WTC11 (cell line): ENCODE measurements at regions not wholly inside any gene's neighbourhood (a gene's known extent, or its start where the extent isn't known, plus 50 kb on each side); places are given as distances from the start of the nearest gene placed in this dataset.

ENCODE experiments used
- ATAC-seq: fragments of 200-7000 bp; cut with Tn5 transposase; 2 replicates; pipeline ENCODE4 v1.10.0; 2021; ENCODE audit warnings: mild to moderate bottlenecking, moderate library complexity
- CTCF ChIA-PET: fragments of 300-600 bp; sonication (Branson Sonifier 250); formaldehyde crosslinking; loops from one replicate; lab custom pipeline; 2021; ENCODE audit warnings: antibody characterized with exemption; lab: Charles Lee
- POLR2A ChIA-PET: fragments of 350-600 bp; sonication (Branson Sonifier 250); formaldehyde crosslinking; loops from one replicate; lab custom pipeline; 2021; ENCODE audit warnings: antibody characterized with exemption; lab: Charles Lee
- DNase-seq: peaks from one replicate; pipeline ENCODE4 v3.0.0; 2021; ENCODE audit warnings: low spot score
- H3K27ac Mint-ChIP-seq: 2 replicates; pipeline ENCODE4 v1.8.0; 2021; ENCODE audit warnings: mixed read lengths
- H3K27me3 Mint-ChIP-seq: 2 replicates; pipeline ENCODE4 v1.8.0; 2021; ENCODE audit warnings: low read depth, mild to moderate bottlenecking, moderate library complexity, mixed read lengths
- H3K36me3 Mint-ChIP-seq: 2 replicates; pipeline ENCODE4 v1.8.0; 2021; ENCODE audit warnings: mixed read lengths
- H3K4me1 Mint-ChIP-seq: 2 replicates; pipeline ENCODE4 v1.8.0; 2022; ENCODE audit warnings: mixed read lengths
- H3K4me3 Mint-ChIP-seq: 2 replicates; pipeline ENCODE4 v1.8.0; 2021; ENCODE audit warnings: mild to moderate bottlenecking, moderate library complexity, mixed read lengths
- H3K9me3 Mint-ChIP-seq: 2 replicates; pipeline ENCODE4 v1.8.0; 2021; ENCODE audit warnings: mixed read lengths
- AFF4 ChIP-seq: sonication (generic); formaldehyde crosslinking; IDR thresholded peaks from 2 replicates; pipeline ENCODE4 v1.8.1; 2023; ENCODE audit warnings: mild to moderate bottlenecking, missing genetic modification reagents, borderline replicate concordance
- AR ChIP-seq: fragments of 250-450 bp; sonication (Bioruptor Pico); IDR thresholded peaks from 2 replicates; pipeline ENCODE4 v1.9.0; 2021; ENCODE audit warnings: mild to moderate bottlenecking
- ATF2 ChIP-seq: sonication (generic); formaldehyde crosslinking; IDR thresholded peaks from 2 replicates; pipeline ENCODE4 v1.8.1; 2022; ENCODE audit warnings: low read depth, missing genetic modification reagents, borderline replicate concordance
- ATF3 ChIP-seq: sonication (generic); formaldehyde crosslinking; conservative IDR thresholded peaks from 2 replicates; pipeline ENCODE4 v1.8.1; 2022; ENCODE audit warnings: mild to moderate bottlenecking, missing genetic modification reagents
- CBFB ChIP-seq: sonication (generic); formaldehyde crosslinking; IDR thresholded peaks from 2 replicates; pipeline ENCODE4 v1.8.1; 2022; ENCODE audit warnings: mild to moderate bottlenecking, low read depth, missing genetic modification reagents
- EMX1 ChIP-seq: fragments of 250-450 bp; sonication (Bioruptor Pico); IDR thresholded peaks from 2 replicates; pipeline ENCODE4 v1.8.0; 2021; ENCODE audit warnings: mild to moderate bottlenecking
- NFYB ChIP-seq: sonication (generic); formaldehyde crosslinking; conservative IDR thresholded peaks from 2 replicates; pipeline ENCODE4 v1.8.0; 2022; ENCODE audit warnings: low read depth, missing genetic modification reagents
- PRRX2 ChIP-seq: fragments of 250-450 bp; sonication (Bioruptor Pico); IDR thresholded peaks from 2 replicates; pipeline ENCODE4 v1.8.0; 2021; ENCODE audit warnings: mild to moderate bottlenecking
- ZBTB43 ChIP-seq: sonication (generic); formaldehyde crosslinking; IDR thresholded peaks from 2 replicates; pipeline ENCODE4 v1.8.1; 2023; ENCODE audit warnings: mild to moderate bottlenecking, missing genetic modification reagents
- ZMAT4 ChIP-seq: fragments of 250-450 bp; sonication (Bioruptor Pico); IDR thresholded peaks from 2 replicates; pipeline ENCODE4 v1.9.0; 2021; ENCODE audit warnings: mild to moderate bottlenecking
- ZNF317 ChIP-seq: sonication (generic); formaldehyde crosslinking; IDR thresholded peaks from 2 replicates; pipeline ENCODE4 v1.8.1; 2023; ENCODE audit warnings: low read depth, mild to moderate bottlenecking, moderate library complexity, missing genetic modification reagents, borderline replicate concordance
- ZNF396 ChIP-seq: fragments of 250-450 bp; sonication (Bioruptor Pico); IDR thresholded peaks from 2 replicates; pipeline ENCODE4 v1.8.0; 2021; ENCODE audit warnings: mild to moderate bottlenecking, moderate library complexity, borderline replicate concordance
- ZNF423 ChIP-seq: fragments of 250-450 bp; sonication (Bioruptor Pico); IDR thresholded peaks from 2 replicates; pipeline ENCODE4 v2.1.2; 2022; ENCODE audit warnings: mild to moderate bottlenecking, moderate library complexity
- ZNF671 ChIP-seq: fragments of 250-450 bp; sonication (Bioruptor Pico); IDR thresholded peaks from 2 replicates; pipeline ENCODE4 v1.8.0; 2021; ENCODE audit warnings: mild to moderate bottlenecking

GRCh38 chr4:28772788-28773187, 1912.1 kb downstream of the STIM2 start:
- peaks cover 6% of the 10 kb centered on the region for H3K36me3 Mint-ChIP-seq
- no peak for TF ChIP-seq ZNF317 (CRISPR knock-in tag)
- TF ChIP-seq EMX1 (CRISPR knock-in tag) = no peak
- TF ChIP-seq PRRX2 (CRISPR knock-in tag) = no peak
- no peak for TF ChIP-seq AFF4 (CRISPR knock-in tag)
- no peak for TF ChIP-seq CBFB
- TF ChIP-seq ZNF396 (CRISPR knock-in tag) = no peak
- no peak for TF ChIP-seq ATF3
- TF ChIP-seq ATF2 = no peak
- TF ChIP-seq AR (CRISPR knock-in tag) = no peak
- TF ChIP-seq ZNF671 = no peak
- TF ChIP-seq, all 79 proteins: peak for 0
- H3K4me1 Mint-ChIP-seq = peaks cover 4% of the 10 kb centered on the region; the same call in 1 of the 2 replicates
- no peak overlapping the region for H3K4me3 Mint-ChIP-seq
- DNase-seq (no peak), ATAC-seq (no peak)
- ChIA-PET POLR2A (no interaction called here), CTCF (no interaction called here)
- no peaks in the 10 kb centered on the region for H3K27me3 Mint-ChIP-seq
- peaks cover 6% of the 10 kb centered on the region for H3K9me3 Mint-ChIP-seq
- H3K27ac Mint-ChIP-seq = no peak overlapping the region

GRCh38 chr4:28774344-28774743, 1913.7 kb downstream of the STIM2 start:
- no peak for ATAC-seq
- POLR2A ChIA-PET = no interaction called here
- Mint-ChIP-seq H3K9me3 (no peaks in the 10 kb centered on the region), H3K4me3 (no peak overlapping the region), H3K27ac (no peak overlapping the region), H3K36me3 (no peaks in the 10 kb centered on the region), H3K27me3 (no peaks in the 10 kb centered on the region), H3K4me1 (peaks cover 4% of the 10 kb centered on the region; the same call in 1 of the 2 replicates)
- CTCF ChIA-PET = no interaction called here
- no peak for DNase-seq
- TF ChIP-seq ZBTB43 (CRISPR knock-in tag) (no peak), EMX1 (CRISPR knock-in tag) (no peak), ZMAT4 (CRISPR knock-in tag) (no peak), NFYB (CRISPR knock-in tag) (no peak), ZNF423 (CRISPR knock-in tag) (no peak)
